HL-60 (cell line): ENCODE measurements at regions not wholly inside any gene's neighbourhood (a gene's known extent, or its start where the extent isn't known, plus 50 kb on each side); places are given as distances from the start of the nearest gene placed in this dataset.

Source experiments
- DNase-seq, 2 experiments: peaks; one replicate each; pipeline ENCODE4 v3.0.0-alpha.2; 2010 to 2020; ENCODE audit warnings: low read depth in 1 of 2, low spot score in 1 of 2
- H3K27ac ChIP-seq: fragments of 250-450 bp; sonication (Bioruptor Pico); replicated peaks from 2 replicates; pipeline ENCODE4 v1.5.1; 2020; ENCODE audit warnings: mild to moderate bottlenecking, moderate library complexity
- H3K27me3 ChIP-seq: fragments of 250-450 bp; sonication (Bioruptor Pico); 2 replicates; pipeline ENCODE4 v1.5.1; 2021; ENCODE audit warnings: mild to moderate bottlenecking, moderate library complexity; ENCODE audit not compliant: insufficient read depth, poor library complexity, severe bottlenecking
- H3K4me3 ChIP-seq: replicated peaks from 2 replicates; pipeline ENCODE4 v1.5.1; 2011; ENCODE audit warnings: mild to moderate bottlenecking, control low read depth, low read length; ENCODE audit not compliant: insufficient read depth
- CTCF ChIP-seq: IDR thresholded peaks from one replicate; pipeline ENCODE4 v1.5.1; 2011; ENCODE audit warnings: low read length, control low read depth, inconsistent platforms; ENCODE audit not compliant: insufficient read depth
- GABPA ChIP-seq: IDR thresholded peaks from 2 replicates; pipeline ENCODE4 v1.6.1; 2012; ENCODE audit warnings: low read depth
- POLR2AphosphoS5 ChIP-seq: IDR thresholded peaks from 2 replicates; pipeline ENCODE4 v1.6.1; 2012; ENCODE audit warnings: low read depth
- REST ChIP-seq: IDR thresholded peaks from 2 replicates; pipeline ENCODE4 v1.6.1; 2012; ENCODE audit warnings: low read depth; ENCODE audit not compliant: insufficient replicate concordance
- SPI1 ChIP-seq: IDR thresholded peaks from 2 replicates; pipeline ENCODE4 v1.6.1; 2012; ENCODE audit warnings: low read depth, mild to moderate bottlenecking, borderline replicate concordance

DNA sequence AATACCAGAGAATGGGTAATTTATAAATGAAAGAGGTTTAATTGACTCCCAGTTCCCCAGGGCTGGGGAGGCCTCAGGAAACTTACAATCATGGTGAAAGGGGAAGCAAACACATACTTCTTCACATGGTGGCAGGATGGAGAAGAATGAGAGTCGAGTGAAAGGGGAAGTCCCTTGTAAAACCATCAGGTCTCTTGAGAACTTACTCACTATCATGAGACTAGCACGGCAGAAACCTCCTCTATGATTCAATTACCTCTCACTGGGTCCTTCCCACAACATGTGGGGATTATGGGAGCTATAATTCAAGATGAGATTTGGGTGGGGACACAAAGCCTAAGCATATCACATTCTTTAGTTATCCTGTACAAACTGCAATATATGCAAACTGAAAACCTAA, 609.4 kb downstream of the MTRR start:
- Histone ChIP-seq H3K27me3 (no peaks in the 10 kb centered on the region), H3K27ac (no peak overlapping the region), H3K4me3 (no peak overlapping the region)
- DNase-seq = peak in 1 of 2 experiments; percentile 38
- peak; percentile 83 for TF ChIP-seq SPI1
- TF ChIP-seq REST = no peak

DNA sequence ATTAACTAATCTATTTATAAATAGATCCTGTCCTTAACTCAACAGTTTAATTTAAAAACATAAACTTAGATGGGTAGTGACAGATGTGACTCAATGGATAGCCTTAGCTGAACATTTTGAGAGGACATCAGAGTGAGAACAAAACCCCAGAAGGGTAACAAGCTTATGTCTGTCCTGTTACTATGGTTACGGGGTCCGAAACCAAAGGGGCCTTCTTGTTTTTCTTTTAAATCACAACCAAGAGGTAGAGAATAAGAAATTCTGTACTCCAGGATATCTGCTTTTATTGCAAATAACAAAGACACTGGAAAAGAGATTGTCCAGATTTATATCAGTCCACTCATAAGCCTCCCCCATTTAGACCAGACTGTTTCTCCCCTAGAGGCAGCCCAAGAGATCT, 612.1 kb downstream of the MTRR start:
- TF ChIP-seq GABPA (no peak), POLR2AphosphoS5 (no peak), REST (no peak), SPI1 (no peak), CTCF (no peak)
- no peak for DNase-seq
- no peaks in the 10 kb centered on the region for H3K27me3 ChIP-seq

DNA sequence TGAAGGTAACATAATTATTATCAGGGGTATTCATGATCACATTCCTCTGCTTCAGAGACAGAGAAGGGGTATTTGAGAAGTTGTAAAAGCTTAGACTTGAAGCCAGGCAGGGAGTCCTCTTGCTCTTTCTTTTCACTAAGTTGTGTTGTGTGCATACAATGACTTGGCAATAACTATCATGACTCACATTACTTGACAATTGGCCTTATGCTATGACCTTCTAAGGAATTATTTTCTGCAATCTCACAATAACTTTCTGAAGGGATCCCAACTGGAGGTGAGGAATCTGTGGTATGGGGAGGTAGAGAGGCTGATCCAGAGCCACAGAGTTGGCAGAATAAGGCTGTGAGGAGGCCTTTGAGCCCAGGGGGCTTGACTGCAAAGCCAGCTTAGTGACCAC, 622.3 kb downstream of the MTRR start:
- no peaks in the 10 kb centered on the region for H3K27me3 ChIP-seq
- no peak overlapping the region for H3K27ac ChIP-seq
- no peak for DNase-seq
- no peak overlapping the region for H3K4me3 ChIP-seq
- no peak for TF ChIP-seq REST
- no peak for TF ChIP-seq SPI1
- no peak for TF ChIP-seq CTCF
- TF ChIP-seq GABPA = no peak
- TF ChIP-seq POLR2AphosphoS5 = no peak

More for the DNA sequence above, 612.1 kb downstream of the MTRR start:
- H3K4me3 ChIP-seq = no peak overlapping the region
- no peak overlapping the region for H3K27ac ChIP-seq

DNA sequence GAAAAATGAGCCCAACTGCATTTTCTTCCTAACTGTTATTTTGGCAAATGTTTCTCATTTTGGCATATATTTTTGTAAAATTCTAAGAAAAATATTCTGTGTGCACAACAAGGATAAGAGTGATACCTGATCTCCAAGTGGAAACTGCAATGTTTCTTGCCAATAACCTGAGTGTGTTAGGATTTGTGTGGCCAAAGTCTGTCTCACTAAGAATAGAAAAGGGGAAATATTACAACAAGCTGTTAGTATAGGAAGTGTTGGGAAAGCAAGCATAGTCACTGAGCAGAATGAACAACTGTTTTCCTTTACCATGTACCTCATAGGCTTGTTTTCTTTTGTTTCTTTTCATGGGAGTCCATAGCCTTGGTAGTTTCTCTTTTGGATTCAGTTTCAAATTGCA, 624.2 kb downstream of the MTRR start:
- no peaks in the 10 kb centered on the region for H3K27me3 ChIP-seq
- DNase-seq = no peak
- TF ChIP-seq REST (no peak), SPI1 (no peak), POLR2AphosphoS5 (no peak), GABPA (no peak), CTCF (no peak)
- no peak overlapping the region for H3K4me3 ChIP-seq
- no peak overlapping the region for H3K27ac ChIP-seq
